Breast epithelium (tissue), 4 donors: ENCODE measurements at regions not wholly inside any gene's neighbourhood (a gene's known extent, or its start where the extent isn't known, plus 50 kb on each side); places are given as distances from the start of the nearest gene placed in this dataset.

ENCODE experiments used
- DNase-seq, 2 donors: peaks; one replicate each; pipeline ENCODE4 v3.0.0-alpha.2; 2019; ENCODE audit warnings: low spot score in 2 of 2
- H3K27ac ChIP-seq, 2 donors: fragments of 200-600 bp; sonication (generic) in 1 of 2; one replicate each; pipeline ENCODE4 v1.5.1; 2016 to 2019; ENCODE audit warnings: mild to moderate bottlenecking in 1 of 2
- H3K27me3 ChIP-seq, 2 donors: fragments of 200-600 bp; sonication (generic) in 1 of 2; one replicate each; pipeline versions ENCODE4 v1.5.1 to v1.6.0; 2017 to 2019; ENCODE audit warnings: control low read depth in 1 of 2, mild to moderate bottlenecking in 1 of 2
- H3K36me3 ChIP-seq: fragments of 200-600 bp; one replicate; pipeline ENCODE4 v1.5.1; 2019
- H3K4me1 ChIP-seq, 2 donors: fragments of 200-600 bp; sonication (generic); one replicate each; pipeline ENCODE4 v1.5.1; 2016 to 2019; ENCODE audit warnings: control low read depth in 1 of 2
- H3K4me3 ChIP-seq, 3 donors: fragments of 200-600 bp; sonication (generic); 1 replicate in 2 of 3; 2 replicates in 1 of 3; pipeline ENCODE4 v1.5.1; 2016 to 2019; ENCODE audit warnings: mild to moderate bottlenecking in 3 of 3, moderate library complexity in 2 of 3
- H3K9me3 ChIP-seq, 2 donors: fragments of 200-600 bp; sonication (generic) in 1 of 2; one replicate each; pipeline ENCODE4 v1.5.1; 2016 to 2019; ENCODE audit warnings: control low read depth in 1 of 2
- POLR2A ChIP-seq: fragments of 450-650 bp; IDR thresholded peaks from one replicate; pipeline ENCODE4 v1.6.1; 2016; ENCODE audit warnings: antibody characterized with exemption, mild to moderate bottlenecking, moderate library complexity
- POLR2AphosphoS5 ChIP-seq, 3 donors: sonication (generic); formaldehyde crosslinking; IDR thresholded peaks; one replicate each; pipeline ENCODE4 v1.6.1; 2017; ENCODE audit warnings: antibody characterized with exemption in 3 of 3
- intact Hi-C: fragments of 100-400 bp; cut with DNase I; formaldehyde crosslinking; loops from one replicate; pipeline ENCODE4 v1.15.1; 2023; ENCODE audit warnings: low total_unique reads
- TF ChIP-seq, protein P1 (sequence below), 3 donors: fragments of 450-650 bp; IDR thresholded peaks; one replicate each; pipeline ENCODE4 v1.5.1; 2016 to 2017; ENCODE audit warnings: antibody characterized with exemption in 3 of 3, mild to moderate bottlenecking in 3 of 3, moderate library complexity in 3 of 3

DNA sequence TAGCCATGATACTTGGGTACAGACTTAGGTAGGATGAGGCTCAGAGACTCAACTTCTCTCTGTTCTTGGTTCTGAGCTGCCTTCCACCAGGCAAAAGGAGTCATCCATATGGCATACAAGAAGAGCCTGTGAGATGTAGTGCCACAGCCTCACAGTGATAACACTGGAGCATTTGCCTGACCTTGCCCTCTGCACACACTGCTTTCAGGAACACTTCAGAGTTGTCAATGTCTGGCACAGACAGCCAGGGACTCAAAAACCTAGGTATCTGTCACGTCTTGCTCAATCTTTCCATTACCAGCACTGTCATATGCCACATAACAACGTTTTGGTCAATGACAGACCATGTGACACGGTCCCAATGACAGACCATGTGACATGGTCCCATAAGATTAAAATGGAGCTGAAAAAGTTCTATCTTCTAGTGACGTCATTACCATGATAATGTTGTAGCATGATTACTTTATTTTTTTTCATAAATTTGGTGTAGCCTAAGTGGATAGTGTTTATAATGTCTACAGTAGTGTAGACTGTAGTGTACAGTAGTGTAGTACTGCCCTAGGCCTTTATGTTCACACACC lies 199.9 kb upstream of the CTTNBP2NL start:
- no peak for TF ChIP-seq POLR2AphosphoS5 (IDR thresholded peaks at IDR 0.05)
- TF ChIP-seq, protein P1, sequence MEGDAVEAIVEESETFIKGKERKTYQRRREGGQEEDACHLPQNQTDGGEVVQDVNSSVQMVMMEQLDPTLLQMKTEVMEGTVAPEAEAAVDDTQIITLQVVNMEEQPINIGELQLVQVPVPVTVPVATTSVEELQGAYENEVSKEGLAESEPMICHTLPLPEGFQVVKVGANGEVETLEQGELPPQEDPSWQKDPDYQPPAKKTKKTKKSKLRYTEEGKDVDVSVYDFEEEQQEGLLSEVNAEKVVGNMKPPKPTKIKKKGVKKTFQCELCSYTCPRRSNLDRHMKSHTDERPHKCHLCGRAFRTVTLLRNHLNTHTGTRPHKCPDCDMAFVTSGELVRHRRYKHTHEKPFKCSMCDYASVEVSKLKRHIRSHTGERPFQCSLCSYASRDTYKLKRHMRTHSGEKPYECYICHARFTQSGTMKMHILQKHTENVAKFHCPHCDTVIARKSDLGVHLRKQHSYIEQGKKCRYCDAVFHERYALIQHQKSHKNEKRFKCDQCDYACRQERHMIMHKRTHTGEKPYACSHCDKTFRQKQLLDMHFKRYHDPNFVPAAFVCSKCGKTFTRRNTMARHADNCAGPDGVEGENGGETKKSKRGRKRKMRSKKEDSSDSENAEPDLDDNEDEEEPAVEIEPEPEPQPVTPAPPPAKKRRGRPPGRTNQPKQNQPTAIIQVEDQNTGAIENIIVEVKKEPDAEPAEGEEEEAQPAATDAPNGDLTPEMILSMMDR (IDR thresholded peaks at IDR 0.05): no peak
- no peak for TF ChIP-seq POLR2A
- intact Hi-C loops: no loop called here
- no peak overlapping the region for H3K27ac ChIP-seq
- no peaks in the 10 kb centered on the region for H3K4me1 ChIP-seq
- no peaks in the 10 kb centered on the region for H3K27me3 ChIP-seq
- H3K9me3 ChIP-seq: peaks cover 0 to 7% of the 10 kb centered on the region in 2 donors
- no peak overlapping the region for H3K4me3 ChIP-seq
- no peaks in the 10 kb centered on the region for H3K36me3 ChIP-seq
- no peak for DNase-seq

DNA sequence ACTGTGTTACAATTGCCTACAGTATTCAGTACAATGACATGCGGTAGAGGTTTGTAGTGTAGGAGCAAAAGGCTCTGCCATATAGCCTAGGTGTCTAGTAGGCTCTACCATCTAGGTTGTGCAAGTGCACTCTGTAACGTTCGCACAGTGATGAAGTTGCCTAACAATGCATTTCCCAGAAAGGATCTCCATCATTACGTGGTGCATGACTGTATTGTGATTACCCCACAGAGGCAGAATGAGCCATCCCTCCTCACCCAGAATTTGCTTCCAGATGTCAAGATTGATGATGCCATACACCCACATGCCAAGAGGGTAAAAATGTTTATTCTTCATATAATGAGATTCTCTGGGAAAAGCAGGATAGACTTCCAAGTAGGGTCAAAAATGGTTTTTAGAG lies 199.3 kb upstream of the CTTNBP2NL start:
- no peak for DNase-seq
- Histone ChIP-seq H3K36me3 (no peaks in the 10 kb centered on the region), H3K27ac (no peak overlapping the region), H3K4me1 (no peaks in the 10 kb centered on the region), H3K9me3 (peaks cover 0 to 7% of the 10 kb centered on the region in 2 donors), H3K27me3 (no peaks in the 10 kb centered on the region), H3K4me3 (no peak overlapping the region)
- intact Hi-C loops: no loop called here
- TF ChIP-seq POLR2AphosphoS5 (IDR thresholded peaks at IDR 0.05) (no peak), POLR2A (no peak)
- TF ChIP-seq, protein P1 (IDR thresholded peaks at IDR 0.05): no peak

GRCh38 chr1:112209493-112209892 lies 186.5 kb upstream of the CTTNBP2NL start:
- Histone ChIP-seq H3K9me3 (no peaks in the 10 kb centered on the region), H3K27ac (no peak overlapping the region), H3K4me1 (no peaks in the 10 kb centered on the region), H3K27me3 (no peaks in the 10 kb centered on the region), H3K36me3 (no peaks in the 10 kb centered on the region), H3K4me3 (no peak overlapping the region)
- intact Hi-C loops: no loop called here
- TF ChIP-seq, protein P1 (IDR thresholded peaks at IDR 0.05): no peak
- TF ChIP-seq POLR2A (no peak), POLR2AphosphoS5 (IDR thresholded peaks at IDR 0.05) (no peak)
- no peak for DNase-seq

GRCh38 chr1:112219267-112219666 lies 176.7 kb upstream of the CTTNBP2NL start:
- TF ChIP-seq POLR2A: no peak
- Histone ChIP-seq H3K4me1 (no peaks in the 10 kb centered on the region), H3K4me3 (no peak overlapping the region), H3K9me3 (no peaks in the 10 kb centered on the region), H3K27ac (no peak overlapping the region), H3K27me3 (no peaks in the 10 kb centered on the region), H3K36me3 (no peaks in the 10 kb centered on the region)
- intact Hi-C loops: no loop called here
- DNase-seq: no peak

DNA sequence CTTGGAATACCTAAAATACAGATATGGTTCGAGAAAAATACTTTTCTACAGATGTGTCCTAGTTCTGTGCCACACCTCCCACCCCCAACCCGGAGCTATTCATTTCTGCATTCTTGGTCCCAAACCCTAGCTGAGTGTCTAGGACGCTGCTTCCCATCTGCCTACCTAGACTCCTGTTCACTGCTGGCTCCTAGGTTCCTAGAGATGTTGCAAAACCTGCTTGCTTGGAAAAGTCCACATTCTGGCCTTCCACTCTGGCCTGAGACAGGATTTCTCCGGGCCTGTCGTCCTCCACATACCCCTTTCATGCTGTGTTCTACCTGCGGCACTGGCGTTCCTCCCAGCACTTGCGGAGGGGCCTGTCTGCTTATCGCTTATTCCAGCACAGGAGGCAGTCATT lies 165.8 kb upstream of the CTTNBP2NL start:
- H3K4me1 ChIP-seq: no peaks in the 10 kb centered on the region
- H3K36me3 ChIP-seq: no peaks in the 10 kb centered on the region
- TF ChIP-seq POLR2A (no peak), POLR2AphosphoS5 (IDR thresholded peaks at IDR 0.05) (no peak)
- TF ChIP-seq, protein P1 (IDR thresholded peaks at IDR 0.05): no peak
- H3K4me3 ChIP-seq: no peak overlapping the region
- intact Hi-C loops: no loop called here
- H3K27me3 ChIP-seq: no peaks in the 10 kb centered on the region
- H3K9me3 ChIP-seq: peaks cover 0 to 16% of the 10 kb centered on the region in 2 donors
- H3K27ac ChIP-seq: no peak overlapping the region
- no peak for DNase-seq

DNA sequence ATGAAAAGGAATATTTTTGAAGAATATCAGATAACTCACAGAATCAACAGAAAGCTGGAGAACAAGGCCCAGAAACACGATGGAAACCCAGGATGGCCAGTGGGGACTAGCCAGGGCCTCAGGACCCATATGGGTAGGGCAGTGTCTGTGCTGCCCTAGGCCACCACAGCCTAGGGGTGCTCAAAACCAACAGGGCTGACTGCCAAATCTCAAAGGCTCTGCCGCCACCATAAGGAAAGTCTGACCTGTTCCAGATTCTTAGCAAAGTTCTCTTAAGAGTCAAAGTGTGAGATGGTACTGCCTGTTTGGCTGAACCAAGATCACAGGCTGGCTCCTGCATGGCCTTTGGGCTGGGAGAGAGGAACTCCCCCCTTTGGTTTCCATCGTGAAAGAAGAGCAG lies 164.7 kb upstream of the CTTNBP2NL start:
- intact Hi-C loops: no loop called here
- no peak overlapping the region for H3K27ac ChIP-seq
- no peaks in the 10 kb centered on the region for H3K36me3 ChIP-seq
- no peaks in the 10 kb centered on the region for H3K27me3 ChIP-seq
- H3K4me3 ChIP-seq: no peak overlapping the region
- no peak for DNase-seq
- H3K4me1 ChIP-seq: no peaks in the 10 kb centered on the region
- no peak for TF ChIP-seq POLR2A
- TF ChIP-seq POLR2AphosphoS5 (IDR thresholded peaks at IDR 0.05): no peak
- TF ChIP-seq, protein P1 (IDR thresholded peaks at IDR 0.05): no peak
- peaks cover 0 to 16% of the 10 kb centered on the region in 2 donors for H3K9me3 ChIP-seq
